Fibroblast of peridontal ligament (primary cell): ENCODE measurements at regions not wholly inside any gene's neighbourhood (a gene's known extent, or its start where the extent isn't known, plus 50 kb on each side); places are given as distances from the start of the nearest gene placed in this dataset.

Experiments
- DNase-seq: peaks from one replicate; pipeline ENCODE4 v3.0.0-alpha.2; 2010; ENCODE audit errors: extremely low read depth

DNA sequence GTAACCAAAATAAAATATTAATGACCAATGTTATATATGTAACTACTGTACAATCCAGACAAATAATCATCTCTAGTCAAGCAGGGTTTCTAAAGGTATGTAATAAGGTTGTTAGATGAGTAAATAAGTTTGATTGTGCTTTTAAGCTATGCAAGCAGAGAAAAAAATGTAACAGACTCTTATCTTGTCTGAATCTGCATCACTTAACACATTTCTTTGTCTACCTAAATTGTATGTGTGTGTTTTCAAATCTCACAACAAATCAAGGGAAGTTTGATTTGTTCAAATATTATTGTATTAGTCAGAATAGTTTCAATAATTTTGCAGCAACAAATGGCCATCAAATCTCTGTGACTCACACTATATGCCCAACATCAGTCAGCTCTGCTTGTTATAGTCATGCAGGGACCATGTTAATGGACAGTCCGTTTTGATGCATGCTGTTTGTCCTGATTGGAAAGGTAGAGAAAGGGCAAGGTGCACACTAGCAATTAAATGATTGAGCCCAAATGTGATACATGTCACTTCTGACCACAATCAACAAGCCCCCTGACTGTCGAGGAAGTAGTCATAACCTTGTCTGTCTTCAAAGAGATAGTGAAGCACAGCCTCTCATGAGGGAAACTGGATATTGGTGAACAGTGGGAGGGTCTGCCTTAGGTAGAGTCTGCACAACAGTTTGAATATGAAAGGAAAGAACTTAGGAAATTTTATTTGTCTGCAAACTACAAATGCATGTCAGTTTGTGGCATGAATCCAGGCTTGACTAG lies 349.4 kb upstream of the SATB1 start:
- no peak for DNase-seq

DNA sequence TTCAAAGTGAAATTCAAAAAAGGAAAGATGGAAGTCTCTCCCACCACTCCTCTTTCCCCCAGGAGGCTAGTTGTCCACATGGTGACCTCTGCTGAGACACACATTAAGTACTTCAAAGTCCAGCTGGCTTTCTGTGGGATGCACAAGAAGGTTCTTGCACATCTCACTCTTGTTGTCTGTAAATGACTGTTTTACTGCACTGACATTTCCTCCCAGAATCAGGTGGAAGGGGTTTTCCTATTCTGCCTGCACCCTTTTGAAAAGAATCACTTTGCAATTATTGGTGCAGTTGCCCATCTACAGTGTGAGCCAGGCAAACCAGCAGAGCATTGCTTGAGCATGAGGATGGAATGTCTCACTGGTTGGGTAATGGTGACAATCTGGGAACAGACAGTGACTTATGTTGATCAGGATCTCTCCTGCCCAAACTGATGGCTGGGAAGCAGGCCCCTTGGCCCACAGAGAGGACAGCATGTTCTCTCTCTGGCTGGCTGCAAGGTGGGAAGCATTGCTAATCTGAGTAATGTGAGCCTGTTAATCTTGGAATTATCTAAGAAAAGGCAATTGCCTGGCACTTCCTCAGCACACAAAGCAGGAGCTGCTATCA lies 347.7 kb upstream of the SATB1 start:
- DNase-seq, result no peak

DNA sequence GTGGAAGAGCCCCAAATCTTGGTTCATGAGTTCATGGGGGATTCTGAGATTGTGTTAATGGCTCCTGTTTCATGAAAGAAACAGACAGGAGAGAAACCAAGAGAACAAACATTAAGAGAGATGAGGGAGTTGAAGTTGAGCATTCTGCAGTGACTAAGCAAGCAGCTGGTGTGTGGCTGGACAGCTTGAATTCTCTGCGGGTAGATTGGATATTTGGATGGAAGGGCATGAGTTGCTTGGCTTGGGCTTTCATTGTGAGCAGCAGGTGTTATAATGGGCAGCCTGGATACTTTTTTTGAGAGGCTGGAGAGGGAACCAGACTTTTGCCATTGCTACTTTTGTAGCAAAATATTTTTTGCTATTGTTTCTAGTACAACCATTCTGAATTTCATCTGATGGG lies 346.8 kb upstream of the SATB1 start:
- no peak for DNase-seq

DNA sequence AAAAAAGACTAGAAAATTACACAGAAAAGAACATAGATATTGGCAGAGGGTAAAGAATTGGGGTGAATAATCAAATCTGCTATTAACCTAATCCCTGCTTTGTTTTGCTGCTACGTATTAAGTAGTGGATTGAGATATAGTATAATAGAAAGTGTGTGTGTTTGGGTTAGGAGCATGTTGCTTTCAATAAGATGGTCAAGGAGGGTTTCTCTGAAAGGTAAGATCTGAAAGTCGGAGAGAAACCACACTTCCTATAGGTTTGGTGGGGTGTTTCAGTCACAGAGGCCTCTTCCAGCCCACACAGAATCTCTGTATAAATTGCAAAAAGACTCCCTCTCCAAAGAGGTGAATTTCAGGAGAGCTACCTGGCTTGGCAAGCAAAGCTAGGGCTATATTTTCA lies 345.7 kb upstream of the SATB1 start:
- DNase-seq, result no peak

DNA sequence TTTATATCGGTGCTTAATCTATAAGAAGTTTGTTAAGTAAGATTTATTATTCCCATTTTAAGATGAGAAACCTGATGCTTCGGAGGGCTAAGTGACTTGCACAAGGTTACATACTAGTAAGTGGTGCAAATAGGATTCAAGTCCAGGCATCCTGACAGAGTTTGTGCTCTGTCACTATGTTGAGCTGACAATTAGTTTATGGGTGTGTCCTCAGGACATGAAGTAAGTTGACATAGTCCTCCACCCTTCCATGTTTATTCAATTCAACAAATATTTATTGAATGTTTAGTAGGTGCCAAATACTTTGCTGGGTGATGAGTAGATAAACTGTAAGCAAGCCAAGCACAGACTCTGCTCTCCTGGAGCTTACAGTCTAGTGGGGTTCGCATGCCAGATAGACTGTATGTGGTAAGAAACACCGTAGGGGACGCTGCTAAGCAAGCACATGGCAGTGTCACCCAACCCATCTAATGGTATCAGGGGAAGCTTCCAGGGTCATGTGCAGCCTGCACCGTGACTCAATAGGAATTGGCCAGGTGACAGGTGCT lies 342.7 kb upstream of the SATB1 start:
- DNase-seq, result no peak

DNA sequence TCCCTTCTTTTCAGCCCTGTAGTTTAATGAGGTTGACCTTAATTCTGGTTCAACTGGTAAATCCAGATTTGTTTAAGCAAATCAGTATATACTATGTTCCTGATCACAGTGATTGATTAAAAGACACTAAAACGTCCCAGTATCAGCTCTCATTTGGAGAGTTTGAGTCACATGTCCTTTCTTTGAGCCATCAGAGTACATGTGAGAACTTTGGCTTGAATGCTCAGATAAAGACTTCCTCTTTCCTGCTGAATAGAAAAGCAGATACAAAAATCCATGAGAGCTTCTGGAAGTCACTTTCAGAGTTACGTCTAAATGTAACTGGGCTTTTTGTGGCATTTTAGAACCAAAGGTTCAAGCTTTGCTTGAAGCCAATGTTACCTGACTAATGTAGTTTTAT lies 341.8 kb upstream of the SATB1 start:
- DNase-seq, result no peak

DNA sequence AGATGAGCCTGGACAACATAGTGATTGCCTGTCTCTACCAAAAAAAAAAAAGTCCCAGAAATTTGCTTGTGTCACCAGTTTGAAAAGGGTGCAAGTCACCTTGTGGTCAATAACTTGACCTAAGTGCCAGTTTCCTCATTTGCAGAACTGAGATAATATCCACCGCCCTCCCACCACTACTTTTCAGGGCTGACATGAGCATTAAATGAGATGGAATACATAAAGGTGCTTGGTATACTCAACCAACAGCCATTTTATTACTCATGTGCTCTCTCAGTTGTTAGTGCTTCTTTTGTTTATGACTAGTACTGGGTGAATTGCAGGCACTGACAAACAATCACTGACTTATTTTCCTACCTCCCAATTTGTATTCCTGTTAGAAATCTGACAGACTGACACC lies 340.5 kb upstream of the SATB1 start:
- no peak for DNase-seq

DNA sequence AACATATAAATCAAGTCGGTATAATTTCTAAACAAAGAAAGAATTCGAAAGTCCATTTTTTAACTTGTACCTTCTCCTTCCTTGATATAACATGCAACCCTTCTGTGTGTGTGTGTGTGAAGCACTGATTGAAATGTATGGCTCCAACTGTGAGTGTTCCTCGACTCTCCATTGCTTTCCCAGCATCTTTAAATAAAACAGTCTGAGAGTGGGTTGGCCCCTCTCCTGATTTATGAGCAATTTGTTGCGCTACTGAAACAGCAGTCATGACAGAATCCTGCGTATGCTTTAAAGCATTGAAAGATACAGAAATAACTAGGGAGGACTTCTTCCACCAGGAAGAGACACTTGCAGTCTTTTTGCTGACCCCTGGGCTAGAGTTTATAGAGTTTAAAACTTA lies 340.0 kb upstream of the SATB1 start:
- no peak for DNase-seq

DNA sequence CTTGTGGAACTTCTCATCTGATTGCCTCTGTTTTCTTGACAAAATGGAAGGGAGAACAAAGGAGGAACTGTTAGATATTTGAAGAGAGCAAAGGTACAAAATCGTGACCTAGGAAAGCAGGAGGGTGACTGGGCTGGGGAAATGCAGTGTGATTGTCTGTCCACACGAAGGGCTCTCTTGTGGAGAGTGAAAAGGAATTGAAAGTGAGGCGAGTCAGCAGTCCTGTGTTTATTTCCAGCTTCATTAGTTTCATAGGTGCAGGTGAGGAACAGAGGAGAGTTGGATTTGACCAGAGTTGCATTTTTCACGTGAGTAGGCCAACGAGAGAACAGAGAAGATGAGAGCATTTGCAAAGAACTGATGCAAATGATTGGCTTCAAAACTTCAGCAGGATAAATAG lies 336.4 kb upstream of the SATB1 start:
- DNase-seq, result no peak

DNA sequence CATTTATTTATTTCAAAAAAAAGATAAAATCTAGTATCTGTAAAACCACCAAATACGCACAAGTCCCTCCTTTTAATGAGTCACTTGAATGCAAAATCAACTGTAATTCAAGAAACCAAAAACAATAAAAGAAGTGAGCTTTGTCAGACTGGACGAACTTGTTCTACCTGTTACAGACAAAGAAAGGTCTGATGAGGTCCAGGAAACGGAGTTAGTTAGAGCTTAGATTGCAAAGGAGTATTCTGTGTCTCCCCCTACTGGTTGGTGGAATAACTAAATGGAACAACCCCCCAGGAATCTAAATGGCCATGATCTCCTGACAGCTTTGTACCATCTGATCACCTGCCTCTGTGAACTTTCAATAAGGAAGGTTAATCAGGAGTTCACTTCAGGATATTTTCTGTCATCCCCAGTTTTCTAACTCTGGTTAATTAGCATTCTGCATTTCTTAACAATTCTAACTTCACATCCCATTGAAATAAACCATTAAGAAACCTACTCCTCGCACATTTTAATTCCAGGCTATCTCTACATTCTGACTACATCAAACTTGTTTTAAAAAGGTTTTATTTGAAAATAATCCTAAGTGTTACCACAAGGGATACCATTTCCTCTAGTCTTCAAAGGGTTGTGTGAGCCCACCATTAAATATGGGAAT lies 333.0 kb upstream of the SATB1 start:
- peak; percentile 2 for DNase-seq

DNA sequence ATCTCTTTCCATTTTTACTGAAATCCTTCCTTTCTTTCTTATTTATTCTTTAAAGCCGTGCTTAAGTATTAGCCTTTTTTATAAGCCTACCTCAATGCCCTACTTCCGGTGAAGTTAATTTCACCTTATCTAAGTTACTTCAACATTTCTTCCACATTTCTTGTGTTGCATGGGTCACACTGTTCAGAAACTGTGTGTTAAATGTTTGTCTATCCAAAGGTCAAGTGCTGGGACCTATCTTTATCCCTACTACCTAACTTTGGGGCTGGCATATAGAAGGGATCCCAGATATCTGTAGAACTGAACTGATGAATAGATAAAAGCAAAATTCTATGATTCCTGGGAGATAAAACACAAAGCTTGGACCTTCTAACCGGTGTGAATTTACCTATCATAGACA lies 332.3 kb upstream of the SATB1 start:
- DNase-seq, result no peak

DNA sequence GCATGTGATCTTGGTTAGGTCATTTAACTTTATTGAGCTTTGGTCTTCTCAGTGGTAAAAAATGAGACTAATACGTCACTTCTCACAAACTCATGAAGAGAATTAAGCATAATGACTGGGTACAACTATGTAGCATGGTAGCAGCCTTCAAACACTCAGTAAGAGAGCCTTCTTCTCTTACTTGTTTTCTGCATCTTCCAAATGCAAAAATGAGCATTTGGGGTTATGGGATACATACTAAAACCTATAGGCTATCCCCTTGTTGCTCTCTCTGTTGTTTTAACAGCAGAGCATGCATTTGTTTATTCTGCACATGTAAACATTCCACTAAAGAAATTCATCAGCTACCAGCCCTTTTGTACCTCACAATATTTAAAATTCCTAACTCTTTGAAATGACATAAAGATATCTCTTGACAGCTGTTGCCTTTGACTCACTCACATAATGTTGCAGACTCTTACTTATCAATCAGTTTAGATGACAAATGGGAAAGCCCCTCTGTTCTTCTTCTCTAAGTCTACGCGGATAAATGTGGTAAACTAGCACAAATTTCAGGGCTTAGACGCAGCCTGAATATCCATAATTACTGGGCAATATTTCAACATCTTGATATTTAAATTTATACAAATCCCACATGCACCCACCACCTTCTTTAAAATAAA lies 327.3 kb upstream of the SATB1 start:
- DNase-seq, result no peak

DNA sequence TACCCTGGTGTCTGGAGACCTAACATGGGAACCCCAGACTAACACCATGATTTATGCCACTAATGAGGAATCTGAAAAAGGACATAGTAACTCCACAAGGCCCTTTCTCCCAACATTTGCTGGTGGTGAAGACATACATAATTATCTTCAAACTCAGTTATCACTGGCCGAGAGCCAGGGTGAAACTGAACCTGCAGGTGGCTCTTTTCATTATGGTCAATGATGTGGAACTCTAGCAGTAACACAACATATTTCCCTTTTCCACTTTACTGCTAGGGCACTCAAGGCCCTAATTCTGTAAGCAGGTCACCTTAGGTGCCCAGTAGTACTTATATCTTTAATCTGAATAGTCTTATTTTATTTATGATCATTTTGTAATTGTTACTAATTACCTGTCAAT lies 326.4 kb upstream of the SATB1 start:
- no peak for DNase-seq

DNA sequence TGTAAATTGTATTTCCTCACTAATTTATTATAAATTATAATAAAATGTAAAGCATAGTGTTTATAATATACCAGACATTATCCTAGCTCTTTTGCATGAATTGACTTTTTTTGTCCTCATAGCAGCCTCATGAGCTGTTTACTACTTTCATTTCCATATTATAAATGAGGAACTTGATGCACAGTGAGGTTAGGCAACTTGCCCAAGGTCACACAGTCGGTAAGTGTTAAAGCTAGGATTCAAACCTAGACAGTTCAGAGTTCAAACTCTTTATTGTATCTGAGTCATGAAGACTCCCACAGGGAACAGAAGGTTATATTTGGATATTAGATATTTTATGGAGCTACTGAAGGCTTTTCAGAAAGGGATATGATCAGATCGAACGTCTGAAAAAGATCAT lies 322.2 kb upstream of the SATB1 start:
- DNase-seq, result no peak

DNA sequence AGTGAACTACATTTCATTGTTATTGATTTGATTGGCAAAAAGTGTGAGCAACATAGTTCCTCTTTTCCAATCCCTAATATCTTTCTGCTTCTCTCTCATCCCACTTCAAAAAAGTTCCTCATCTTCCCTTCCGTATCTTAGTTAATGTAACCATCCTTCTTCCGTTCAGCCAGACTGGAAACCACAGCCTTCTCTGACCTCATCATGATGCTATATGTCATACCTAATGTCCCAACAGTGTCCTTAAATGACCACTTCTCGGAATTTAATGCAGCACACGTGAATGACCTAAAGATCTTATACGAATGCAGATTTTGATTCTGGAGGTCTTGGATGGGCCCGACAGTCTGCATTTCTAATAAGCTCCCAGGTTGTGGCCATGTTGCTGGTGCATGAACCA lies 320.3 kb upstream of the SATB1 start:
- DNase-seq, result no peak

DNA sequence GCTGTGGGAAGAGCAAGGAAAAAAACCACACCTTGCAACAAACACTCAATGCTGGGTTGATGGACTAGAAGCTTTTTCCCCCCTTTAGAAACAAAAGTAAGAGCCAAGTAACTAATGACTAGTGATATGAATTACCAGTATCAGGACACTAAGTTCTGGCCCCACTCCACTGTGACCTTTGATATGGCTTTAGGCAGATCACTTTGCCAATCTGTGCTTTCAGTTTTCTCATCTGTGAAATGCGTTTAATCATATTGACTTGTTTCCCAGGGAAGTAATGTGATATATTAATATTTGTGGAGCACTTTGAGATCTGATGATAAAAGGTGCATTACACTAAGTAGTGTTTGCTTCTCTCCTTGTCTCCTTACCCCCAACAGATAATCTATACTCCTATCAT lies 319.3 kb upstream of the SATB1 start:
- no peak for DNase-seq

DNA sequence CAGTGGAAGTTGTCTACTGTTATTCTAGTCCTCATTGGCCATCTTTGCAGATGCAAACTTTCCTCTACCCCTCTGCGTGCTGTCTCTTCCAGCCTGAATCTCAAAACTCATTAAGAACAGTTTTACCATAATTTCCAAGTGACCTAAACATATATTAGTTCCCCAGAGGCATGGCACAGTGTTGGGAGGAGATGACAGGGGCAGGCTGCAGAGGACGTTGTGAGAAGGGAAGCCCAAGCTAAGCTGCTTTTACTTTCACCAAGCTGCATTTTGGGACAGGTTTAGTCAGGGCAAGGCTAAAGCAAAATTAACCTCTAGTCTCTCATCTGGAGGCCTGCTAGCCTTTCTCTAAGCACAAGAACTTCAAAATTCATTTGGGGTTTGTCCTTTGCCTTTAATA lies 318.6 kb upstream of the SATB1 start:
- DNase-seq, result no peak

DNA sequence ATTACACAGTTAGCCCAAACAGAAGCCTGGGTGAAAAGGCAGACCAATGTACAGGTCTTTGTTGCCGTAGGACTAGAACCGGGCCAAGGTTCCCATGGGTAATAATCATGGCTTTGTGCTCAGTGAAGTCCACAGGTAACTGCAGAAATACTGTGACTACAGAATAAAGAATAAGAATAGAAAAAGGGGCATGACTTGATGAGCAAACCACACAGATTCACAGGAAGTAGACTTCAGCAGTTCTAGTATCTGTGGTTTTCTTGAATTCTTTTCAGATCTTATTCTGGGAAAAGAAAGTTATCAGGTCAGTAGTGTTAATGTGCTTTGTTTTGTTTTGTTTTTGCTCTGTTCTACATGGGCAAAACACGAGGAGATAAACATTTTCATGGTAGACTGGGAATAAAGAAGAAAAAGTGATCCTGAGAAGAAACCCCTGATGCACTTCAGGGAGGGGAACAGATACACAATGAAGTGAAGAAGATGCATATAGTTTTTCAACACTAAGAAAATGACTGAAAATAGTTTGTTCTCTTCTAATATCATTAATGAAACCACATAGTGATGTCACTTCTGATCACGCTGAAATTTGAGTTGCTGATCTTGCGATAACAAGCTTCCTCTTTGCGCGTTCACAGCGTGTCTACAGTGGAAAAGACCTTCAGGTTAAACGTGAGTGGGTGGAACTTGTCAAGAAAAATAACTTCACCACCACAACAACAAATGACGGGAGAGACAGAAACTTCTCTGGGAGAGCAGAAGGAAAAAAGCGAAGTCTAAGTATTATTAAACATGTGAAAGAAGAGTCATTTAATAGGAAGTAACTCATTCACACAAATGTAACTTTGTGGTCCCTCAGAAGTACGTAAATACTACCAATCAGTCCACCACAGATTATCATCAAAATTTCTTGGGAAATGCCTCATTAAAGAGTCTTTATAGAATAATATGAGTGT lies 315.8 kb upstream of the SATB1 start:
- no peak for DNase-seq

DNA sequence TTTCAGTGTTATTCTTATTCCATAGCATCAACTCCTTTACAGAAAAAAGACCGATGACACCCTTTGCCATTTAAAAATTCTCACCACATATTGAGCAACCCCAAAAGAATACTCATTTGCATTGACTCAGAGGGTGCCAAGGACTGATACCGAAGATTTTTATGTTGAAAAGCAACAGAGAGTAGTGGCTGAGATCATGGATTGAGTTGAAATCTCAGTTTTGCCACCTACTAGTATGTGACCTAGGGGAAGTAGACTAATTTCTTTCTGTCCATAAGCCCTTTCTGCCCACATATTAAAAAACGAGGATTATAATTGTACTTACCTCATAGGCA lies 313.9 kb upstream of the SATB1 start:
- no peak for DNase-seq

DNA sequence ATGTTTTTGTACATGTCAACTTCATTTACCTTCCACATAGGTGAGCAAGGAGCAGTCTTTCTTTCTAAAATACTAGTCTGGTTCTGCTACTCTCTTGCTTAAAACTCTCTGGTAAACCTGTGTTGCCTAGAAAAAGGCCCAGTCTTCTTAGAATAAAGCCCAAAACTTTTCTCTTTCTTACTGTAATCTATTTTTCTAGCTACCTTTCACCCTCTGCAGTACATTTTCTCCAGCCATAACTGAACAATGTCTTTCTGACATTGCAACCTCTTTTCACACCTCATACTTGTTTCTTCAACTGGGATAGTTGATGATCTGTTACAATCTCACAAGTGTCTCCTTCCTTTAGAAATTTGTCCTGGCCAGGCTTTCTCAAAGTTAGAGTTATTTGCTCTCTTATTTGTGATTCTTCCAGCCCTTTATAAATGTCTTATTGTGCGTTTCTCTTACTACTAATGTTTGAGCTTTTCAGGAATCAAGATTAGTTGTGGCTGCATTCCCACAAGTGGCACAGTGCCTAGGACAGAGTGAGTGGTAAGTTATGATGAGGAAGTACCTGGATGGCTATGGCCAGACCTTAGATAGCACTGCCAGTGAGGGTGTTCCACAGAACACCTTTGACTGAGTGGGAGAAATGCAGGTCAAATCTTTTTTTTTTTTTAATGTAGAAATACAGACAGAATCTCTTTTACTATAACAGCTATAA lies 313.4 kb upstream of the SATB1 start:
- no peak for DNase-seq

DNA sequence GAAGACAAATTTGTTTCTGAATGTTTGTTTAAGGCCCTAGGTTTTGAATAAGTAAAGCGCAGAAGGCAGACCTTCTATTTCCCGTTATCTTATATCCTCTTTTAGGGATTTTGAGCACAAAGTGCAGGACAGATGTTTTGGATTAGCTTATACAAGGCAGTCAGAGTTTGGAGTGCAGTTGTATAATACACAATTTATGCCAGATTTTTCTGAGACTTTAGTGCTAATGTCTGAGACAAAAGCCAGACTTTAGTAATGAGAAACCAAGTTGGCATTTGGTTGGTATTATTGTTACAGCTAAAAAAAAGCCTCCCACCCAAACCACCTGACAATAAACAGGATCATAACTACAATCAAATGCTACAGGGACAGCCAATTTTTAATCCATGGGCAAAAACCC lies 309.9 kb upstream of the SATB1 start:
- no peak for DNase-seq
